ENCODE measurements at regions not wholly inside any gene's neighbourhood (a gene's known extent, or its start where the extent isn't known, plus 50 kb on each side); places are given as distances from the start of the nearest gene placed in this dataset.

GRCh38 chr6:10101551-10102252 lies 313.2 kb downstream of the TFAP2A start:
- no peaks in the 10 kb centered on the region for H3K36me3 Mint-ChIP-seq
- 75% methylated on average over 1 of the region's 4 CpGs for WGBS (ENCODE audit: insufficient coverage)
- no peak for ATAC-seq (replicated peaks in 1 of 4)
- Histone ChIP-seq H3K27ac (ENCODE audit: low read length) (no peak overlapping the region), H3K36me3 (ENCODE audit: control insufficient read depth in 2 of 2, extremely low read depth in 1 of 2, insufficient read depth in 1 of 2, low read length in 1 of 2) (no peaks in the 10 kb centered on the region), H3K4me3 (ENCODE audit: control insufficient read depth in 1 of 2, extremely low read depth in 1 of 2, low read length in 1 of 2) (no peak overlapping the region), H3K4me1 (ENCODE audit: control insufficient read depth in 1 of 2, extremely low read depth in 1 of 2, insufficient read depth in 2 of 2, low read length in 2 of 2) (no peaks in the 10 kb centered on the region), H3K9me3 (no peaks in the 10 kb centered on the region), H3K27me3 (replicated peaks in 1 of 2; ENCODE audit: control insufficient read depth in 2 of 2, extremely low read depth in 1 of 2, insufficient read depth in 2 of 2, low read length in 1 of 2) (peaks cover 0 to 8% of the 10 kb centered on the region in 2 experiments)
- H3K9me3 Mint-ChIP-seq = peaks cover 0 to 3% (median 0%) of the 10 kb centered on the region in 3 donors
- H3K27ac Mint-ChIP-seq = no peak overlapping the region
- no peaks in the 10 kb centered on the region for H3K4me1 Mint-ChIP-seq
- no peak for DNase-seq
- H3K4me3 Mint-ChIP-seq = no peak overlapping the region
- CTCF ChIA-PET = no interaction called here
- POLR2A ChIA-PET = no interaction called here
- H3K27me3 Mint-ChIP-seq = peaks cover 3 to 9% of the 10 kb centered on the region in 2 donors

GRCh38 chr6:10099529-10100140 lies 315.2 kb downstream of the TFAP2A start:
- H3K4me1 ChIP-seq (ENCODE audit: control insufficient read depth in 1 of 2, extremely low read depth in 1 of 2, insufficient read depth in 2 of 2, low read length in 2 of 2) = no peaks in the 10 kb centered on the region
- ChIA-PET POLR2A (interaction anchor here in 1 of 2 donors (0.7 kb wide), 1 partner anchor 1966 kb away, joined by 5 read pairs; no protein-coding TSS in a partner anchor), CTCF (no interaction called here)
- DNase-seq (no peak), ATAC-seq (replicated peaks in 1 of 4) (no peak)
- 59% methylated on average over 7 of the region's 9 CpGs for WGBS (ENCODE audit: insufficient coverage)
- peaks cover 3 to 8% of the 10 kb centered on the region in 2 donors for H3K27me3 Mint-ChIP-seq
- H3K9me3 Mint-ChIP-seq = peaks cover 0 to 7% (median 3%) of the 10 kb centered on the region in 3 donors
- H3K27ac Mint-ChIP-seq = no peak overlapping the region
- H3K36me3 ChIP-seq (ENCODE audit: control insufficient read depth in 2 of 2, extremely low read depth in 1 of 2, insufficient read depth in 1 of 2, low read length in 1 of 2) = no peaks in the 10 kb centered on the region
- H3K36me3 Mint-ChIP-seq = no peaks in the 10 kb centered on the region
- no peaks in the 10 kb centered on the region for H3K9me3 ChIP-seq
- no peak overlapping the region for H3K27ac ChIP-seq (ENCODE audit: low read length)
- no peak overlapping the region for H3K4me3 Mint-ChIP-seq
- no peak overlapping the region for H3K4me3 ChIP-seq (ENCODE audit: control insufficient read depth in 1 of 2, extremely low read depth in 1 of 2, low read length in 1 of 2)
- peaks cover 0 to 8% of the 10 kb centered on the region in 2 experiments for H3K27me3 ChIP-seq (replicated peaks in 1 of 2; ENCODE audit: control insufficient read depth in 2 of 2, extremely low read depth in 1 of 2, insufficient read depth in 2 of 2, low read length in 1 of 2)
- no peaks in the 10 kb centered on the region for H3K4me1 Mint-ChIP-seq

GRCh38 chr6:10098756-10099528 lies 315.9 kb downstream of the TFAP2A start:
- H3K27me3 ChIP-seq (replicated peaks in 1 of 2; ENCODE audit: control insufficient read depth in 2 of 2, extremely low read depth in 1 of 2, insufficient read depth in 2 of 2, low read length in 1 of 2) = peaks cover 0 to 6% of the 10 kb centered on the region in 2 experiments
- peaks cover 3 to 4% of the 10 kb centered on the region in 2 donors for H3K27me3 Mint-ChIP-seq
- no peak overlapping the region for H3K4me3 ChIP-seq (ENCODE audit: control insufficient read depth in 1 of 2, extremely low read depth in 1 of 2, low read length in 1 of 2)
- 70% methylated on average over 19 of the region's 27 CpGs for WGBS (ENCODE audit: insufficient coverage)
- no peak overlapping the region for H3K27ac ChIP-seq (ENCODE audit: low read length)
- no peaks in the 10 kb centered on the region for H3K36me3 Mint-ChIP-seq
- H3K9me3 Mint-ChIP-seq = peaks cover 0 to 11% (median 5%) of the 10 kb centered on the region in 3 donors
- ATAC-seq (replicated peaks in 1 of 4) (no peak), DNase-seq (no peak)
- no peaks in the 10 kb centered on the region for H3K4me1 Mint-ChIP-seq
- POLR2A ChIA-PET = interaction anchor here in 1 of 2 donors (0.7 kb wide), 1 partner anchor 1965 kb away, joined by 5 read pairs; no protein-coding TSS in a partner anchor
- no peak overlapping the region for H3K4me3 Mint-ChIP-seq
- H3K9me3 ChIP-seq = no peaks in the 10 kb centered on the region
- H3K36me3 ChIP-seq (ENCODE audit: control insufficient read depth in 2 of 2, extremely low read depth in 1 of 2, insufficient read depth in 1 of 2, low read length in 1 of 2) = no peaks in the 10 kb centered on the region
- H3K4me1 ChIP-seq (ENCODE audit: control insufficient read depth in 1 of 2, extremely low read depth in 1 of 2, insufficient read depth in 2 of 2, low read length in 2 of 2) = no peaks in the 10 kb centered on the region
- CTCF ChIA-PET = no interaction called here
- H3K27ac Mint-ChIP-seq = no peak overlapping the region

- no peak overlapping the region for H3K27ac ChIP-seq (ENCODE audit: low read length)
- Mint-ChIP-seq H3K36me3 (no peaks in the 10 kb centered on the region), H3K27ac (no peak overlapping the region), H3K4me1 (no peaks in the 10 kb centered on the region), H3K4me3 (no peak overlapping the region), H3K9me3 (peaks cover 0 to 13% (median 9%) of the 10 kb centered on the region in 3 donors), H3K27me3 (no peaks in the 10 kb centered on the region)
- H3K4me1 ChIP-seq (ENCODE audit: control insufficient read depth in 1 of 2, extremely low read depth in 1 of 2, insufficient read depth in 2 of 2, low read length in 2 of 2) = no peaks in the 10 kb centered on the region
- no peaks in the 10 kb centered on the region for H3K9me3 ChIP-seq
- no peaks in the 10 kb centered on the region for H3K36me3 ChIP-seq (ENCODE audit: control insufficient read depth in 2 of 2, extremely low read depth in 1 of 2, insufficient read depth in 1 of 2, low read length in 1 of 2)
- ChIA-PET POLR2A (no interaction called here), CTCF (no interaction called here)
- ATAC-seq (replicated peaks in 1 of 4) (no peak), DNase-seq (no peak)
- WGBS (ENCODE audit: insufficient coverage) = 76% methylated on average over 3 of the region's 5 CpGs
- H3K27me3 ChIP-seq (replicated peaks in 1 of 2; ENCODE audit: control insufficient read depth in 2 of 2, extremely low read depth in 1 of 2, insufficient read depth in 2 of 2, low read length in 1 of 2) = peaks cover 0 to under 1% of the 10 kb centered on the region in 2 experiments
- H3K4me3 ChIP-seq (ENCODE audit: control insufficient read depth in 1 of 2, extremely low read depth in 1 of 2, low read length in 1 of 2) = no peak overlapping the region
Observed at GRCh38 chr6:10093282-10093681, 321.6 kb downstream of the TFAP2A start.

DNA sequence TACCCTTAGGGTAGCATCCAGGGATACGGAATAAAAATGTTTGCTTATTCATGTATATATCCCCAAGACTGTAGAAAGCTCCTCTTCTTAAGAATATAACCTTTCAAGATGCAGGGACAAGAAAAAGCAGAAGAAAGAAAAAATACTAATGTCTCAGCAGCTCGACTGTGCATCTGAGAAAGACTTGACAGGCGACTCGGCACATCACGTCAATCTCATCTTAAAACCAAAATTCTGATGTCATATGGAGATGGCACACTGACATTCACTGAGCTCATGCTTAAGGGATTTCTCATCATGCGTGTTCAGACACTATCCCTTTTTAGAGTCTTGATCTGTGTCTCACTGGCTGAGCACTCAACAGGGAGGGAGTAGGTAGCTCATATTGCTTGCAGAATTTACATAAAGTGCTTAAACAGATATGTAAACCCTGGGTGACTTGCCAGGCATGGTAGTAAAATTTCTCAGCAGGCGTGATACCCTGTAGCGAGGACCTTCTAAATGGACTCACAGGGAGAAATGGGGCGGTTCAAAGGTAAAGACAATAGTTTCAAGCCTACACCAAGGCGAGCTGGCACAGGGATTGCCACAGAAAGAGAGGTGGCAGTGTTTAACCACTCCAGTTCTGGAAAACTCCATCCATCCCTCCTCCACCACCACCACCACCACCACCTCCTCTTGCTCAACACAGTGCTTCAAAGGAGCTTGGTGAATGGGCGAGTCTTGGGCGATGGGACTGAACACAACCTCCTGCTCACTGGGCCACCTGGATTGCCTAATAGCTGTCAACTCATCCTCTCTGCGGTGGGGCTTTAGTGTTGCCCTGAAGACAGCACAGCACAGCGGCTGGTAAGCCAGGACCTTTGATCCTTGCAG lies 330.5 kb downstream of the TFAP2A start:
- ATAC-seq (replicated peaks in 1 of 4) (no peak), DNase-seq (no peak)
- Mint-ChIP-seq H3K4me3 (no peak overlapping the region), H3K27me3 (peaks cover 0 to 4% of the 10 kb centered on the region in 2 donors), H3K27ac (no peak overlapping the region), H3K9me3 (peaks cover 0 to 7% (median 0%) of the 10 kb centered on the region in 3 donors), H3K4me1 (no peaks in the 10 kb centered on the region), H3K36me3 (no peaks in the 10 kb centered on the region)
- Histone ChIP-seq H3K27ac (ENCODE audit: low read length) (no peak overlapping the region), H3K4me1 (ENCODE audit: control insufficient read depth in 1 of 2, extremely low read depth in 1 of 2, insufficient read depth in 2 of 2, low read length in 2 of 2) (no peaks in the 10 kb centered on the region), H3K9me3 (no peaks in the 10 kb centered on the region), H3K36me3 (ENCODE audit: control insufficient read depth in 2 of 2, extremely low read depth in 1 of 2, insufficient read depth in 1 of 2, low read length in 1 of 2) (no peaks in the 10 kb centered on the region), H3K27me3 (replicated peaks in 1 of 2; ENCODE audit: control insufficient read depth in 2 of 2, extremely low read depth in 1 of 2, insufficient read depth in 2 of 2, low read length in 1 of 2) (peaks cover 0 to 2% of the 10 kb centered on the region in 2 experiments), H3K4me3 (ENCODE audit: control insufficient read depth in 1 of 2, extremely low read depth in 1 of 2, low read length in 1 of 2) (no peak overlapping the region)
- POLR2A ChIA-PET = no interaction called here
- WGBS (ENCODE audit: insufficient coverage) = 81% methylated on average over 7 of the region's 14 CpGs
- CTCF ChIA-PET = no interaction called here

DNA sequence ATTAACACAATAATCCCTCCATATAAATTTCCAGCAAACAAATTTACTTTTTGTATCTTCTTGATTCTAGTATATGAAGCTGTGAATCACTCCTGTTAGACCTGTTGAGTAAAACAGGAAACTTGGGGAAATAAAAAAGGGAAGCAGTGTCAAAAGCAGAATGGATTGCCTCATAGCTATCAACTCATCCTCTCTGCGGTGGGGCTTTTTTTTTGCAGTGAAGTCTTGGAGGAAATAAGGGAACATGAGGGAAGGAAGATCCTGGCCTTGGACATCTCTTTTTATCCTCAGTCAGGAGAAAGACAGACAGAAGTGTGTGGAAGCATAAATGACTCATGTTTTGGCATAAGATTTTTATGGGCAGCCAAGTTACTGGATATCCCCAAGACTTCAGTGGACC lies 332.5 kb downstream of the TFAP2A start:
- no peaks in the 10 kb centered on the region for H3K4me1 Mint-ChIP-seq
- no peaks in the 10 kb centered on the region for H3K36me3 ChIP-seq (ENCODE audit: control insufficient read depth in 2 of 2, extremely low read depth in 1 of 2, insufficient read depth in 1 of 2, low read length in 1 of 2)
- ChIA-PET CTCF (no interaction called here), POLR2A (no interaction called here)
- H3K4me3 Mint-ChIP-seq = no peak overlapping the region
- no peaks in the 10 kb centered on the region for H3K9me3 ChIP-seq
- DNase-seq (no peak), ATAC-seq (replicated peaks in 1 of 4) (no peak)
- no peaks in the 10 kb centered on the region for H3K36me3 Mint-ChIP-seq
- H3K9me3 Mint-ChIP-seq = peaks cover 0 to 7% (median 0%) of the 10 kb centered on the region in 3 donors
- WGBS (ENCODE audit: insufficient coverage) = no CpG with 5 or more reads among the region's 1 CpG
- no peak overlapping the region for H3K27ac Mint-ChIP-seq
- H3K27ac ChIP-seq (ENCODE audit: low read length) = no peak overlapping the region
- H3K4me1 ChIP-seq (ENCODE audit: control insufficient read depth in 1 of 2, extremely low read depth in 1 of 2, insufficient read depth in 2 of 2, low read length in 2 of 2) = no peaks in the 10 kb centered on the region
- H3K4me3 ChIP-seq (ENCODE audit: control insufficient read depth in 1 of 2, extremely low read depth in 1 of 2, low read length in 1 of 2) = no peak overlapping the region
- H3K27me3 ChIP-seq (replicated peaks in 1 of 2; ENCODE audit: control insufficient read depth in 2 of 2, extremely low read depth in 1 of 2, insufficient read depth in 2 of 2, low read length in 1 of 2) = peaks cover 0 to 2% of the 10 kb centered on the region in 2 experiments
- peaks cover 0 to 4% of the 10 kb centered on the region in 2 donors for H3K27me3 Mint-ChIP-seq
